Thyroid gland (tissue), 4 donors: ENCODE measurements at regions not wholly inside any gene's neighbourhood (a gene's known extent, or its start where the extent isn't known, plus 50 kb on each side); places are given as distances from the start of the nearest gene placed in this dataset.

Source experiments
- POLR2A ChIP-seq, 2 donors: fragments of 450-650 bp; IDR thresholded peaks; one replicate each; pipeline ENCODE4 v1.6.1; 2017; ENCODE audit warnings: antibody characterized with exemption in 2 of 2, mild to moderate bottlenecking in 2 of 2, moderate library complexity in 1 of 2
- TF ChIP-seq, protein P1 (sequence below), 6 experiments: fragments of 200-600 bp in 3 of 6; fragments of 450-650 bp in 3 of 6; sonication (generic) in 3 of 6; IDR thresholded peaks; one replicate each; pipeline ENCODE4 v1.5.1; 2016 to 2019; ENCODE audit warnings: antibody characterized with exemption in 6 of 6, mild to moderate bottlenecking in 2 of 6, inconsistent platforms in 1 of 6, moderate library complexity in 1 of 6

DNA sequence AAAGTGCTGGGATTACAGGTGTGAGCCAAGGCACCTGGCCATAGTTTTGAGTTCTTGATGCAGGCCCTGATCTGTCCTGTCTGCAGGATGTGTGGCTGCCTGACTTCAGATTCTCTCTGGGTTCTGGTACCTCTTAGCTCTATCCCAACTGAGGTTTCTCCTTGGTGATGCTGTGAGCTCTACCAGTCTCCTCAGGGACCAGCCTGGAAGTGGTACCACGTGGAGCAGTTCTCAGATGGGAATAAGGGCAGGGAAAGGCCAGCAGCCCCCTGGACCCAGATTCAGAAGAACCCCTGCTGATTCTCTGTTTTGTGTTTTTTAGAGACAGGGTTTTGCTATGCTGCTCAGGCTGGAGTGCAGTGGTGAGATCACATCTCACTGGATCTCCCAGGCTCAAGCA lies 85.0 kb upstream of the HELT start:
- TF ChIP-seq, protein P1, sequence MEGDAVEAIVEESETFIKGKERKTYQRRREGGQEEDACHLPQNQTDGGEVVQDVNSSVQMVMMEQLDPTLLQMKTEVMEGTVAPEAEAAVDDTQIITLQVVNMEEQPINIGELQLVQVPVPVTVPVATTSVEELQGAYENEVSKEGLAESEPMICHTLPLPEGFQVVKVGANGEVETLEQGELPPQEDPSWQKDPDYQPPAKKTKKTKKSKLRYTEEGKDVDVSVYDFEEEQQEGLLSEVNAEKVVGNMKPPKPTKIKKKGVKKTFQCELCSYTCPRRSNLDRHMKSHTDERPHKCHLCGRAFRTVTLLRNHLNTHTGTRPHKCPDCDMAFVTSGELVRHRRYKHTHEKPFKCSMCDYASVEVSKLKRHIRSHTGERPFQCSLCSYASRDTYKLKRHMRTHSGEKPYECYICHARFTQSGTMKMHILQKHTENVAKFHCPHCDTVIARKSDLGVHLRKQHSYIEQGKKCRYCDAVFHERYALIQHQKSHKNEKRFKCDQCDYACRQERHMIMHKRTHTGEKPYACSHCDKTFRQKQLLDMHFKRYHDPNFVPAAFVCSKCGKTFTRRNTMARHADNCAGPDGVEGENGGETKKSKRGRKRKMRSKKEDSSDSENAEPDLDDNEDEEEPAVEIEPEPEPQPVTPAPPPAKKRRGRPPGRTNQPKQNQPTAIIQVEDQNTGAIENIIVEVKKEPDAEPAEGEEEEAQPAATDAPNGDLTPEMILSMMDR (IDR thresholded peaks at IDR 0.05), result no peak
- no peak for TF ChIP-seq POLR2A (IDR thresholded peaks at IDR 0.05)
